Astrocyte of the cerebellum (primary cell): ENCODE measurements at regions not wholly inside any gene's neighbourhood (a gene's known extent, or its start where the extent isn't known, plus 50 kb on each side); places are given as distances from the start of the nearest gene placed in this dataset.
"Not testable (repeated sequence)": the region's sequence is repeated elsewhere in the genome, so short reads cannot be mapped to it uniquely, and the experiment has no call there.

Experiments used
- DNase-seq: peaks from one replicate; pipeline ENCODE4 v3.0.0-alpha.2; 2011; ENCODE audit warnings: low read depth
- H3K4me3 ChIP-seq: 2 replicates; pipeline ENCODE4 v1.5.1; 2011; ENCODE audit warnings: mild to moderate bottlenecking, low read depth, low read length, moderate library complexity
- CTCF ChIP-seq: IDR thresholded peaks from 2 replicates; pipeline ENCODE4 v1.5.1; 2012; ENCODE audit warnings: low read length, low read depth, moderate library complexity, mild to moderate bottlenecking; ENCODE audit errors: missing control alignments
- in situ Hi-C: cut with HindIII; loops from 2 replicates; pipeline ENCODE4 v1.10.0; 2017; ENCODE audit warnings: low sequenced_read_pairs

- no peak for DNase-seq
- TF ChIP-seq CTCF: no peak
- in situ Hi-C loops: no loop called here
- no peak overlapping the region for H3K4me3 ChIP-seq
Measured at GRCh38 chr9:26665666-26666065, 226.9 kb downstream of the CAAP1 start.

- H3K4me3 ChIP-seq, DNase-seq, in situ Hi-C loops: not testable (repeated sequence)
Measured at GRCh38 chr9:26664087-26664773, 228.4 kb downstream of the CAAP1 start.

GRCh38 chr9:26662476-26662875, 230.1 kb downstream of the CAAP1 start:
- in situ Hi-C loops: no loop called here

GRCh38 chr9:26658476-26658875, 234.1 kb downstream of the CAAP1 start:
- no peak for DNase-seq
- H3K4me3 ChIP-seq: no peak overlapping the region
- in situ Hi-C loops: no loop called here
- TF ChIP-seq CTCF: no peak

More at GRCh38 chr9:26662476-26662875, 230.1 kb downstream of the CAAP1 start:
- no peak for TF ChIP-seq CTCF
- no peak for DNase-seq
- H3K4me3 ChIP-seq: no peak overlapping the region

GRCh38 chr9:26657958-26658357, 234.6 kb downstream of the CAAP1 start:
- in situ Hi-C loops: no loop called here
- H3K4me3 ChIP-seq: no peak overlapping the region
- TF ChIP-seq CTCF: no peak
- DNase-seq: no peak

GRCh38 chr9:26656003-26656870, 236.4 kb downstream of the CAAP1 start:
- no peak overlapping the region for H3K4me3 ChIP-seq
- TF ChIP-seq CTCF: peak; percentile 53
- no peak for DNase-seq
- in situ Hi-C loops: no loop called here

- no peak for DNase-seq
- no peak for TF ChIP-seq CTCF
- no peak overlapping the region for H3K4me3 ChIP-seq
- in situ Hi-C loops: no loop called here
Measured at GRCh38 chr9:26655166-26655565, 237.4 kb downstream of the CAAP1 start.
